ENCODE measurements at regions not wholly inside any gene's neighbourhood (a gene's known extent, or its start where the extent isn't known, plus 50 kb on each side); places are given as distances from the start of the nearest gene placed in this dataset.
"Not testable (repeated sequence)": the region's sequence is repeated elsewhere in the genome, so short reads cannot be mapped to it uniquely, and the experiment has no call there.

DNA sequence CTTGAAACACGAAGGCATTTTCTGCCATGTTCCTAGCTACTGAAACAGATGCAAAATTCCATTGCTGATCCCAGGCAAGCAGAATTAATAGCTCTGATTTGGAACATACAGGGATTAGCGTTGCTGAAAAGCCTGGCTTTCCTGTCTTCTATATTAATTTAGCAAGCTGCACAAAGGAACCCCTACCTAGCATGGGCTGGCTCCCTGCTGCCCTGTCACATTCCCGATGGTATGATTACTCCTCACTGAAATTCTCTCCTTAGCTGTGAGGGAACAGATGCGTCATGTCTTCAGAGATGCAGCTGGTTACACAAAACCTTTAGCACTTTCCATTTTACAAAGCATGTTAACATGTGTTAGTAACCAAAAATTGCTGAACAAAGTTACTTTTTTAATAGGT lies 878.9 kb downstream of the TYW1 start:
- in situ Hi-C loops (cut with HindIII; ENCODE audit: low sequenced_read_pairs): no loop called here

DNA sequence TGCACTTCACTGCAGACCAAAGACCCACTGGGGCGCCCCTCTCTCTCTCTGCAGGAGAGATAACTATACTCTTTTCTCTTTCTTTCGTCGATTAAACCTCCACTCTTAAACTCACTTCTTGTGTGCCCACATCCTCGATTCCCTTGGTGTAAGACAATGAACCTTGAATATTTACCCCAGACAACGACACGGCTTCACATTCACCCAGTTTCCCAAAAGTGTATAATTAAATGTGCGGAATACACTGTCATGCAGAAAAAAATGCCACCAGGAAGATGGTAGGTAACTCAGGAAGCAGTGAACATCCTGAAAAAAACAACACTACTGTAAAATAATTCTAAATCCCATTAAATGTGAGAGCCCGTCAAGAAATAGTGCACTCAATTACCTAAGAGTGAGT lies 882.2 kb downstream of the TYW1 start:
- in situ Hi-C loops (cut with HindIII; ENCODE audit: low sequenced_read_pairs): no loop called here

DNA sequence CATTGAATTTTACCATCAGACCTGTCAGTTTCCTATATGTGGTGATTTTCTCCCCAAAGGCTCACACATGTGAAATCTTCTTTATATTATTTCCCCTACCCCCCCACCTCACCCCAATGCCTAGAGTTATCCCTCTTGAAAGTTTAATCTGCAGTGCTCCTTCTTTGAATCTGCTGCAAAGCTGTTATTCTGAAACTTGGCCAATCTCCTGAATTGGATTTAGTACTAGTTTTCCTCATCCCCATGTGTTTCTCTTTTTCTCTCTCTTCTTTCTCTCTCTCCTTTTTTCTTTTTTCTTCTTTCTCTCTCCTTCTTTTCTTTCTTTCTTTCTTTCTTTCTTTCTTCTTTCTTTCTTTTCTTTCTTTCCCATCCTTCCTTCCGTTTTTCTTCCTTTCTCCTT lies 886.2 kb downstream of the TYW1 start:
- in situ Hi-C loops (cut with HindIII; ENCODE audit: low sequenced_read_pairs): no loop called here

DNA sequence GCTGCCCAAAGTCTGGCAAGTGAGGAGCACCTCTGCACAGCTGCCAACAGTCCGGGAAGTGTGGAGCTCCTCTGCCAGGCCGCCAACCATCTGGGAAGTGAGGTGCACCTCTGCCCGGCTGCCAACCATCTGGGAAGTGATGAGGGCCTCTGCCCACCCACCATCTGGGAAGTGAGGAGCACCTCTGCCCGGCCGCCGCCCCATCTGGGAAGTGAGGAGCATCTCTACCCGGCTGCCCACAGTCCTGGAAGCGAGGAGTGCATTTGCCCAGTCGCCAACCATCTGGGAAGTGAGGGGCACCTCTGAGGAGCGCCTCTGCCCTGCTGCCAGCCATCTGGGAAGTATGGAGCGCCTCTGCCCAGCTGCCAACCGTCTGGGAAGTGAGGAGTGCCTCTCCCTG lies 893.7 kb downstream of the TYW1 start:
- in situ Hi-C loops (cut with HindIII; ENCODE audit: low sequenced_read_pairs): no loop called here

DNA sequence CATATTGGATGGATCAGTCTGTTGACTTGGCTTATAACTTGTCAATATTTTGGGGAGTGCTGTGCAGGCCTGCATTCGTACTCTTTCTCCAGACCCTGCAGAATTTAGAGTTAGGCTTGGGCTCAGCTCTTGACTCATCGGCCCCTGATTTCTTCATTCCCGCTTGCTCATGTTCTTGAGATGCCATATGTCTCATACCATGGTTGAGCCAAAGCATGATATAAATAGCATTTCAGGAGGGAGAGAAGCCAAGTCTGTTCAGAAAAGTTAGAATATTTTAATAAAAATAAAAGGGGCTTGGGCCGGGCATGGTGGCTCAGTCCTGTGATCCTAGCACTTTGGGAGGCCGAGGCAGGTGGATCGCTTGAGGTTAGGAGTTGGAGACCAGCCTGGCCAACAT lies 898.1 kb downstream of the TYW1 start:
- in situ Hi-C loops (cut with HindIII; ENCODE audit: low sequenced_read_pairs): no loop called here

DNA sequence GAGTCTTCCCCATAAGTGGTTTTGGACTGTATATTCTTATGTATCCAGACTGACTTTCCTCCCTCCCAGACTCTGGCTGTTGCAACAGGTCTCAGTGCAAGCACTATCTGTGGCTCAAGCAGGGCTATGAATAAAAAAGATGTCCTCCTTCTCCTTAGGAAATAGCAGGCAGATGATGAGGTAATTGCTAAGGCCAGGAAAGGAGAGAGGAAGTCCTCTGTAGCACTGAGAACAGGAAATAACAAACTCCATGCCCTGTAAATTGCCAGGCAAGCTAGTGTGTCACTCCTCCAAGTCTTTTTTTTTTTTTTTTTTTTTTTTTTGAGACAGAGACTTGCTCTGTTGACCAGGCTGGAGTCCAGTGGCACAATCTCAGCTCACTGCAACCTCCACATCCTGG lies 900.1 kb downstream of the TYW1 start:
- in situ Hi-C loops (cut with HindIII; ENCODE audit: low sequenced_read_pairs): no loop called here

DNA sequence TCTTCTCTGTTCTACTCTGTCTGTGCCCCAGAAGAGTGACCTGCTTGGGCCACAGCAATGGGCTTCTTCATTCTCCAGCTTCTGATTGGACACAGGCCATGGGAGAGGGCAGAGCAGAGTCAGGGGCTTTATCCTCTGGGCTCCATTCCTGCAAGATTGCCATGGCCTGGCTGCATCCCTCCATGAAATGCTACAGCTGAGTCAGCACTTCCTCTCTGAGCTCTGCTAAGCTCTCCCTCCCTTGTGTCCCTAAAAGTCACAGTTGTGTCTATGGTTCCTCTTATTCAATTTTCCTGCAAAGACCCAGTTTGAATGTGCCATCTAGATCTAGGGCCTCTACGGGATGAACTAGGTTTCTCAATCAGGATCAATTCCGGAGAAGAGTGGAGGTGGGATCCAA lies 903.8 kb downstream of the TYW1 start:
- in situ Hi-C loops (cut with HindIII; ENCODE audit: low sequenced_read_pairs): no loop called here

DNA sequence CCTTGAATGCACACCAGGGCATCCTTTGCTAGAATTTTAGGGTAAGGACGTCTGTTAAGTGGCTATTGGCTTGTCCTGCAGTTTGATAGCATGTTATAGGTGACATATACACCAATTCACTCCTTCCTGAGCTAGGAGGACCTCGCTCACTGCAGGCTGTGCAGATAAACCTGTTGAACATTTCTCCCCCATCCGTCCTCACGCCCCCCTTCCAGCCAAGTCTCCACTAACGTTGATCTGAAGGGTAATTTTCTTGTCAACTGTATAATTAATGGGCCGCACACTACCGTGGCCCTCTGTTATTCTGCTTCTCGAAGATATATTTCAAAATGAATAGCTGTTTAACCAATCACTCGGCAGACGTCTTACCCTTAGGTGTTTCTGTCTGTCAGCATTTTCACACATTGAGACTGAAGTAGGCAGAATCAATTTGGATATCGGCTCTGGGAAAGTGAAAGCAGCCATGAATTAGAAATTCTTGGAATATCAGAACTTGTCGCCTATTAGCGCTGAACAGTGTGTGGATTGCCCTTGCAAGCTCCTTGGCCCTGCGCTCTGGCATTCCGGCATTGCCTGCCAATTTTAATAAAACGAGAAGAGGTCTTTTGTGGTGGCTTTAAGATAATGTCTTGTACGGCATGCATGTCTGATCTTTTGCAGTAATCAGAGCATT lies 905.3 kb downstream of the TYW1 start:
- in situ Hi-C loops (cut with HindIII; ENCODE audit: low sequenced_read_pairs): no loop called here

DNA sequence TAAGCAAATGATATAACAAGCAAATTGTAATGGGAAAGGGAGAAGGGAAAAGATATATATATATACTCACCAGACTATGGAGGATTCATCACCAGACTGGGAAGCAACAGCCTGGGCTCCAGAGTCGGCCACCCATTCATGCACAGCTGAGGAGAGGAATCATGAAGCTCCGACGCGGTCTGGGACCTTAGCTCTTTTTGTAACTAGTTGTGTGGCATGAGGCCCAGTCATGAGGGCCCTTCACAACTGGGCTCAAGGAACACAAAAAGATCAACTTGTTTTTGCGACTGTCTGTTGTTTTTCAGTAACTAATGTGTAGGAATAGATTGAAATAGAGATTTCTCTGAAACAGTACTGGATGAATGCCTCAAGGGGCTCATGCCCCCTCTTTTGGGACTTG lies 911.2 kb downstream of the TYW1 start:
- in situ Hi-C loops (cut with HindIII; ENCODE audit: low sequenced_read_pairs): no loop called here

DNA sequence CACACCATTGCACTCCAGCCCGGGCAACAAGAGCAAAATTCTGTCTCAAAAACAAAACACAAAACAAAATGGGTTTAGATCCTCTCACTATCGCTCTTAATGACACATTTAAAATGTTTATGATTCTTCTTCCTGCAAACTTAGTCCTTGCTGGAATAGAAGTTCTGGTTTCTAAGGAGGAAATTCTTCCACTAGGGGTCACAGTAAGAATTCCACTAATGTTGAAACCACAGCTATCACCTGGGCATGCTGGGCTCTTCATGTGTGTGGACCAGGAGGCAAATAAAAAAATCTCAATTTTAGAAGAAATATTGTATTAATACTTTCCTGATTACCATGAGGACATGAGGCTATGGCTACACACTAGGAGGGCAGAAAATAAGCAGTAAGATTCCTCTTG lies 915.8 kb downstream of the TYW1 start:
- in situ Hi-C loops (cut with HindIII; ENCODE audit: low sequenced_read_pairs): no loop called here

DNA sequence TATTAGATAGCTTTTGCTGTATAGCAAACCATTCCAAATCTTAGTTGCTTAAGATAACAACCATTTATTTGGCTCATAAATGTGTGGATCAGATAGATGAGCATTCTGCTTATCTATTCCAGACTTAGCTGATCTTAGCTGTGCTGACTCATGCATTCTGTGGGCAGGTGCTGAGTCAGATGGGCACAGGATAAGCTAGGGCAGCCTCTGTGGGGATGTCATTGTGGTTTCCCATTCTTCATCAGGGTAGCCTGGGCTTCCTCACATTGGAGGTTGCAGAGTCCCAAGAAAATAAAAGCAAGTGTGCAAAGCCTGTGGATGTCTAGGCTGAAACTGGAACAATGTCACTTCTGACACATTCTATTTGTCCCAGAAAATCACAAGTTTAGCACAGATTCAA lies 917.0 kb downstream of the TYW1 start:
- in situ Hi-C loops (cut with HindIII; ENCODE audit: low sequenced_read_pairs): no loop called here

DNA sequence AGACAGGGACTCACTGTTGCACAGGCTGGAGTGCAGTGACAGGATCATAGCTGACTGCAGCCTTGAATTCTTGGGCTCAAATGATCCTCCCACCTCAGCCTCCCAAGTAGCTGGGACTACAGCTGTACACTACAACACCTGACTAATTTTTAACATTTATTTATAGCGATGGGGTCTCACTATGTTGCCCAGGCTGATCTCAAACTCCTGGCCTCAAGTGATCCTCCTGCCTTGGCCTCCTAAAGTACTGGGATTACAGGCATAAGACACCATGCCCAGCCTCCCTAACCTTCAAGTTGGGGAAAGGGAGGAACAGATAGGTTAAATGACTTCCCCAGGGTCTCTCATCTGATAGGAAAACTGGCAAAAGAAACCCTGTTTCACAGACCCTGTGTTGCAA lies 919.5 kb downstream of the TYW1 start:
- in situ Hi-C loops (cut with HindIII; ENCODE audit: low sequenced_read_pairs): not testable (repeated sequence)

DNA sequence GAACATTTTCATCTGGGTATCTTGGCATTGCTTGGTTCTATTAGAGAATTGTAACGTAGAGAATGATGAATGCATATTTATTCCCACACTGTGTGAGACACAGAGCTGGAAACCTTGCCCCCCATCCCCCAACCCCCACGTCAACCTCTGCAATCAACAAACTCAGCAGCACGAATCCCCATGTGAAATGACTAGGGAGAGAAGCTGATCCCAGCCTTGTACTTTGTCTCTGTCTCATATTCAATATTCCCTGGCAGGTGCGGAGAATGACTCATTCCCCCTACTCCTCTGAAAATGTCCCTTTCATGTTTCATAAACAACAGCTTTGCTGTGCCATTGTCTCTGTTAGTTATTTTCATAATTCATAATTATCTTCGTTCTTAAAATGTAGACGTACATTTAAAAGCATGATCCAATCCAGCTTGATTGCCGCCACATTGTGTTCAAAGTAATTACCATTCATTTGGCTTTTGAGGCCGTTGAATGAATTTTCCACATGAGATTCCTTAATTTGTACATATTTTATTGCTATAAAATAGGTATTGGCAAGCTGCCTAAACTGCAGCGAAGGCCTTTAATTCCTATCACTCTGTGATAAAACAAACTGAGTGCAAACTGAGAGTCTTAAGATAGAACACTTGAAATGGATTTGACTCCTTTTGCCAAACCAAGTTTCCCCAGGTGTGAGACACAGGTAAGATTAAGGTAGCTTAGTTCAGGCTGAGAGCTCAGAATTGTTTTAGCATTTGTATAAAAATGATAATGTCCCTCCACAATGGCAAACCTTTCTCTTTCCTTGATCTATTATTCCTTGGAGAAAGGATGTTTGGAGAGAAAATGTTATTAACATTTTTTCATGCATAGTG lies 920.2 kb downstream of the TYW1 start:
- in situ Hi-C loops (cut with HindIII; ENCODE audit: low sequenced_read_pairs): no loop called here

DNA sequence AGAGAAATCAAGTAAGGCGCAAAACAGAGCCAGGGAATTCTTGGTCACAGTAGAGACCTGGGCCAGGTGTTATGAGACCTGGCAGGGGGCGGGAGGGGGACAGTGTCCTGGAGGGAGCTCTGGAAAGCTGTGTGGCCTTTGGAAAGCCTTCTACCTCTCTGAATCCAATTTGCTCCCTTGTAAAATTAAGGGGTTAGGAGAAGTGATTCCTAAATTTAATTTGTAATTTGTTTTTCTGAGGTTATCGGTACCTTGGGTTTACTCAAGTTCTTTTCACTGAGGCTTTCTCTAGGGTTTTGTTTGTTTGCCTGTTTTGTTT lies 920.8 kb downstream of the TYW1 start:
- in situ Hi-C loops (cut with HindIII; ENCODE audit: low sequenced_read_pairs): no loop called here

DNA sequence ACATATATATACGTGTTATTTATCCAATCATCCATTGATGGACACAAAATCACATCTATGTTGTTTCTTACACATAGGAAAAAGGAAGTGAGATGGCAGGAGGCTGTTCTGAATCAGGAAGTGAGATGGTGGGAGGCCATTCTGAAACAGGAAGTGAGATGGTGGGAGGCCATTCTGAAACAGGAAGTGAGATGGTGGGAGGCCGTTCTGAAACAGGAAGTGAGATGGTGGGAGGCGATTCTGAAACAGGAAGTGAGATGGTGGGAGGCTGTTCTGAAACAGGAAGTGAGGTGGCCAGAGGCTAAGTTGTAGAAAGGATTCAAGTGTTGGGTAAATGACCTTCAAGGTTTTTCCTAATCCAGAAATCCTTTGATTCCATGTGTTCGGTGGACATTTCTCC lies 921.5 kb downstream of the TYW1 start:
- in situ Hi-C loops (cut with HindIII; ENCODE audit: low sequenced_read_pairs): no loop called here

DNA sequence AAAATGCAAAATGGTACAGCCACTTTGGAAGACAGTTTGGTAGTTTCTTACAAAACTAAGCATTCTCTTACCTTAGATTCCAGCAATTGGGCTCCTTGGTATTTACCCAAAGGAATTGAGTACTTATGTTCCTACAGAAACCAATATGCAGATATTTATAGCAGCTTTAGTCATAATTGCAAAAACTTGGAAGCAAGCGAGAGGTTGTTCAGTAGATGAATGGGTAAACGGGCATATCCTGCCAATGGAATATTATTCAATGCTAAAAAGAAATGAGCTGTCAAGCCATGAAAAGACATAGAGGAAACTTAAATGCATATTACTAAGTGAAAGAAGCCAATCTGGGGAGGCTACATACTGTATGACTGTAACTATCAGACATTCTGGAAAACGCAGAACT lies 926.7 kb downstream of the TYW1 start:
- in situ Hi-C loops (cut with HindIII; ENCODE audit: low sequenced_read_pairs): no loop called here

DNA sequence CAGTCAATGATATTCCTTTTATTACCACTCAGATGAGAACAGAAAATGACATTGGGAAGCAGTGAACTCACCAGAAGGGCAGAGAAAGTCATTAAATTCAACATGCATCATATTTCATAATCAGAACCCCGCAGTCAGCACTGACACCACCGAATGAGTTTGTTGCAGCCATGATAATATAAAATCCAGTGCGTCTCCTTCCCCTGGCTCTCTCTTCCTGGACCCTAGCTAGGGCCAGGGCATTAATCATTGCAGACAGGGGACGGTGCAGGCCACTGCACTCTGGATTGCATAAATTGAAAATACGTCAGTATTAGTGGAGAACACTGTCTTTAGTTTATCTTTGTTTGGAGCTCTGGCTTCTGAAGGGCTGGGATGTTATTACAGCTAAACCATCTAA lies 931.5 kb downstream of the TYW1 start:
- in situ Hi-C loops (cut with HindIII; ENCODE audit: low sequenced_read_pairs): no loop called here

DNA sequence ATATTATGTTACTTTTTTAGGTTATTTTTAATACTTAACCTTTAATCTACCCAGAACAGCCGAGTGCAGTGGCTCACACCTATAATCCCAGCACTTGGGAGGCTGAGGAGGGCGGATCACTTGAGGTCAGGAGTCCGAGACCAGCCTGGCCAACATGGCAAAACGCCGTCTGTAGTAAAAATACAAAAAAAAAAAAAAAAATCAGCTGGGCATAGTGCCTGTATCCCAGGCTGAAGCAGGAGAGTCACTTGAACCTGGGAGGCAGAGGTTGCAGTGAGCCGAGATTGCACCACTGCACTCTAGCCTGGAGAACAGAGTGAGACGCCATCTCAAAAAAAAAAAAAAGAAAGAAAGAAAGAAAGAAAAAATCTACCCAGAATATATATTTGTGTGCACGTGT lies 939.8 kb downstream of the TYW1 start:
- in situ Hi-C loops (cut with HindIII; ENCODE audit: low sequenced_read_pairs): not testable (repeated sequence)

DNA sequence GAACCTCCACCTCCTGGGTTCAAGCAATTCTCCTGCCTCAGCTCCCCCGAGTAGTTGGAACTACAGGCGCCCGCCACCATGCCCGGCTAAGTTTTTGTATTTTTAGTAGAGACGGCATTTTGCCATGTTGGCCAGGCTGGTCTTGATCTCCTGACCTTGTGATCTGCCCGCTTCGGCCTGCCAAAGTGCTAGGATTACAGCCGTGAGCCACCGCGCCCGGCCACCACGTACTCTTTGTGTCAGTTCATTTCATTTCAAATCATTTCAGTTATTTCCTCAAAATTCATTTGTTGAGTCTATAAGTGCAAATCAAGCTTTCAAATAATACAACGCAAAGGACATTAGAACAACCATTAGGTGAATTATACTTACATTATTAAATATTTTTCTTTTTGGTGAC lies 943.8 kb downstream of the TYW1 start:
- in situ Hi-C loops (cut with HindIII; ENCODE audit: low sequenced_read_pairs): no loop called here

DNA sequence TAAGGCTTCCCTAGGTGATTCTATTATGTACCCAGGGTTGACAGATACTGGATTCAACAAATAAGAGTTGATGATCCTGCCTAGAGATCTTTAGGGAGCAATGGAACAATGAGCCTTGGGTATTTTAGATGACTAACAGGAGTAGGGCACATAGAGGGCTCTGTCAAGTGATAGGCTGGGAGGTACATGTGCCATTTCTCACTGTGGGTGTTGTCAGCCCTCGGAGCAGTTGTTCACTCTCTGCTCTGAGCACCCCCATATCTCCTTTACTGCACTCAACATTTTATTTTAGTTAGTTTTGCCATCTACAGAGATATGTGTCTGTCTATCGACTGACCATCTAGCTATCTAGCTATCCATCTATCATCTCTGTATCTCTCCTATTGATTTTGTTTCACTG lies 950.6 kb downstream of the TYW1 start:
- in situ Hi-C loops (cut with HindIII; ENCODE audit: low sequenced_read_pairs): no loop called here

DNA sequence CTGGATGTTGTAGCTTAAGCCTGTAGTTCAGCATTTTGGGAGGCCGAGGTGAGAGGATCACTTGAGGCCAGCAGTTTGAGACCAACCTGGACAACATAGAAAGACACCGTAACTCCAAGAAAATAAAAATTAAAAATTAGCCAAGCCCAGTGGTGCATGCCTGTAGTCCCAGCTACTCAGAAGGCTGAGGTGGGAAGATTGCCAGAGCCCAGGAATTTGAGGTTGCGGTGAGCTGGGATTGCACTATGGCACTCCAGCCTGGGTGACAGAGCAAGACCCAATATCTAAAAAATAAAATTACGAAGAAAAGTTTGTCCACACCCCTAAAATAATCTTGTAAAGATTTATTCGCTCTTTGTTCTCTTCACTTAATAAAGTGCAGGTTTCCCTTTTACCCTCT lies 951.0 kb downstream of the TYW1 start:
- in situ Hi-C loops (cut with HindIII; ENCODE audit: low sequenced_read_pairs): no loop called here

DNA sequence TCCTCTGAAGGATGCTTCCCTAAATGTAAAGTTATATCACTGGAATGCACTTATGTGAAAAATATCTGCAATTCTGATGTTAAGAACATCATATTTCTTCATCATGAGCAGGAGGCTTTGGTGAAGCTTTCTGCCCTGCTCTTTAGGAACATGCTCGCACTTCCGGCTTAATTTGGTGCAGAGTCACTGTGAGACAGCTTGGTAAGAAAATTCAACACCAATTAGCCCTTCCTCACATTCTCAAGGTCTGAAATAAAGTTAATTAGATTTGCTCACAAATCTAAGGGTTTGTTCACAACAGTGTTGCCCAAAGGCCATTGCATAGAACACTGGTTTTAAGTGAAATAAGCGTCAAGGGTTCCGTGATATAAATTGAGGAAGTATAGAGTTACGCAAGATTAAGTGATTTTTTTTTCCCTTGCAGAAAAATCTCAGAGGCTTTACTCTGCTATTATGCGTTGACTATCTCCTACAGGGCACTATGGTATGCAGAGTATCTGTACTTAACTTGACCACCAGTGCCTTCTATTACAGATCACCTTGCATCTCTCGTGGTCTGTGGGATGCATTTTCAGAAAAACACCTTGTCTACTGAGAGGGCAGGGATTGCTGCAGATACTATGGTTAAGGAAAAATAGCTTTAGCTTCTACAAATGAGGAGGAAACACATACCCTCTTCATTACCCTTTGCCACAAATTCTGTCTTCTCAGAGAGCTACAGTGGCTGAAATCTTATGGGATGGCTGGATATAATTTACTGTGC lies 953.9 kb downstream of the TYW1 start:
- in situ Hi-C loops (cut with HindIII; ENCODE audit: low sequenced_read_pairs): no loop called here

All from DLD1 (cell line).